ENCODE measurements at regions not wholly inside any gene's neighbourhood (a gene's known extent, or its start where the extent isn't known, plus 50 kb on each side); places are given as distances from the start of the nearest gene placed in this dataset.

- TF ChIP-seq, protein P1, sequence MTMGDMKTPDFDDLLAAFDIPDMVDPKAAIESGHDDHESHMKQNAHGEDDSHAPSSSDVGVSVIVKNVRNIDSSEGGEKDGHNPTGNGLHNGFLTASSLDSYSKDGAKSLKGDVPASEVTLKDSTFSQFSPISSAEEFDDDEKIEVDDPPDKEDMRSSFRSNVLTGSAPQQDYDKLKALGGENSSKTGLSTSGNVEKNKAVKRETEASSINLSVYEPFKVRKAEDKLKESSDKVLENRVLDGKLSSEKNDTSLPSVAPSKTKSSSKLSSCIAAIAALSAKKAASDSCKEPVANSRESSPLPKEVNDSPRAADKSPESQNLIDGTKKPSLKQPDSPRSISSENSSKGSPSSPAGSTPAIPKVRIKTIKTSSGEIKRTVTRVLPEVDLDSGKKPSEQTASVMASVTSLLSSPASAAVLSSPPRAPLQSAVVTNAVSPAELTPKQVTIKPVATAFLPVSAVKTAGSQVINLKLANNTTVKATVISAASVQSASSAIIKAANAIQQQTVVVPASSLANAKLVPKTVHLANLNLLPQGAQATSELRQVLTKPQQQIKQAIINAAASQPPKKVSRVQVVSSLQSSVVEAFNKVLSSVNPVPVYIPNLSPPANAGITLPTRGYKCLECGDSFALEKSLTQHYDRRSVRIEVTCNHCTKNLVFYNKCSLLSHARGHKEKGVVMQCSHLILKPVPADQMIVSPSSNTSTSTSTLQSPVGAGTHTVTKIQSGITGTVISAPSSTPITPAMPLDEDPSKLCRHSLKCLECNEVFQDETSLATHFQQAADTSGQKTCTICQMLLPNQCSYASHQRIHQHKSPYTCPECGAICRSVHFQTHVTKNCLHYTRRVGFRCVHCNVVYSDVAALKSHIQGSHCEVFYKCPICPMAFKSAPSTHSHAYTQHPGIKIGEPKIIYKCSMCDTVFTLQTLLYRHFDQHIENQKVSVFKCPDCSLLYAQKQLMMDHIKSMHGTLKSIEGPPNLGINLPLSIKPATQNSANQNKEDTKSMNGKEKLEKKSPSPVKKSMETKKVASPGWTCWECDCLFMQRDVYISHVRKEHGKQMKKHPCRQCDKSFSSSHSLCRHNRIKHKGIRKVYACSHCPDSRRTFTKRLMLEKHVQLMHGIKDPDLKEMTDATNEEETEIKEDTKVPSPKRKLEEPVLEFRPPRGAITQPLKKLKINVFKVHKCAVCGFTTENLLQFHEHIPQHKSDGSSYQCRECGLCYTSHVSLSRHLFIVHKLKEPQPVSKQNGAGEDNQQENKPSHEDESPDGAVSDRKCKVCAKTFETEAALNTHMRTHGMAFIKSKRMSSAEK (CRISPR knock-in tag; IDR thresholded peaks at IDR 0.05; ENCODE audit: borderline replicate concordance) = no peak
- TF ChIP-seq CREB1 (CRISPR knock-in tag; IDR thresholded peaks at IDR 0.05) = no peak
- TF ChIP-seq OVOL2 (CRISPR knock-in tag; IDR thresholded peaks at IDR 0.05; ENCODE audit: borderline replicate concordance) = no peak
- no peak for TF ChIP-seq ATF3 (CRISPR knock-in tag; conservative IDR thresholded peaks at IDR 0.05)
- TF ChIP-seq, protein P2, sequence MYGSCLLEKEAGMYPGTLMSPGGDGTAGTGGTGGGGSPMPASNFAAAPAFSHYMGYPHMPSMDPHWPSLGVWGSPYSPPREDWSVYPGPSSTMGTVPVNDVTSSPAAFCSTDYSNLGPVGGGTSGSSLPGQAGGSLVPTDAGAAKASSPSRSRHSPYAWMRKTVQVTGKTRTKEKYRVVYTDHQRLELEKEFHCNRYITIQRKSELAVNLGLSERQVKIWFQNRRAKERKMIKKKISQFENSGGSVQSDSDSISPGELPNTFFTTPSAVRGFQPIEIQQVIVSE (CRISPR knock-in tag; IDR thresholded peaks at IDR 0.05; ENCODE audit: borderline replicate concordance) = no peak
- no peak for TF ChIP-seq PRDM15 (CRISPR knock-in tag; IDR thresholded peaks at IDR 0.05)
- TF ChIP-seq ZNF219 (CRISPR knock-in tag; IDR thresholded peaks at IDR 0.05; ENCODE audit: borderline replicate concordance) = no peak
- TF ChIP-seq, protein P3, sequence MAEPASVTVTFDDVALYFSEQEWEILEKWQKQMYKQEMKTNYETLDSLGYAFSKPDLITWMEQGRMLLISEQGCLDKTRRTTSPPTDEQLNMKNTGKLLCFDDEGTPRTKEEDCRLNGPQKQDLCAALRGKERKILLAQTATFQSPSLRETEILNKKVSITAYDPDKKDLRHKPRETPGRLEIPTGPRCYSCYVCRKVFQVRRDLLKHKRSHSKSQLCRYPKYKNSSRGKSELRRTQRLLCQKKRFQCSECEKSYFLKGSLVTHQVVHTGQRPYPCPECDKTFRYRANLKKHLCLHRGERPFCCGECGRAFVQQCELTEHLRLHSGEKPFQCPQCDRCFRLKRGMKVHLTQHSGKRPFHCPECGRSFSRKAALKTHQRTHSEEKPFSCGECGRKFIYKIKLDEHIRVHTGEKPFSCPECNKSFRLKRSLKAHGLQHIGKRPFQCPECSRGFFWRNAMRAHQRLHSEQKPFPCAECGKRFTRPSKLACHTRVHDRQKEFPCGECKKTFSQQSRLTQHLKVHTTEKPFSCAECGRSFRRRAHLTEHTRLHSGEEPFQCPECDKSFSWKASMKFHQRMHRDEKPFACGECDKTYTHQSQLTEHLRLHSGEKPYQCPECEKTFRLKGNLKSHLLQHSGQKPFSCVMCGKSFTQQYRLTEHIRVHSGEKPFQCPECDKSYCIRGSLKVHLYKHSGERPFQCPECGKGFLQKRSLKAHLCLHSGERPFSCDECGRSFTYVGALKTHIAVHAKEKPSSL (CRISPR knock-in tag; conservative IDR thresholded peaks at IDR 0.05) = no peak
Measured at GRCh38 chr12:126108247-126108646, 1043.0 kb downstream of the AACS start (continued).

DNA sequence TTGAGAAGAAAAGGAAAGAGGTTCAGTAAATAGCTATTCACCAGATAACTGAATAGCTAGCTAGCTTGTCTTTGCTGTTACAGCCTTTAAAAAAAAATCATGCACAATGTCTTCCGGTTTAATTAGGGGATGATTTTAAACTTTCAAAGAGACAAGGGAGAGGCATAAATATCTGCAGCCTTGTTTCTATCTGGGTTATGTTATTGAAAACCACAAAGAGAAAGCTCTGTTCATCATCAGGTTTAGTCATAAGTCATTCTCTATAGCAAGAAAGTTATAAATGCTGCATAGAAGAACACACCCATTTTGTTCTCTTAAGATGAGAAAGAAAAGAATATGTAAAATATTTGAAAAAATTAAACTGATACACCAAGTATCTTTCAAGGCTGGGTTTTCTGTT lies 1046.9 kb downstream of the AACS start:
- peaks cover 77% of the 10 kb centered on the region for H3K36me3 Mint-ChIP-seq
- no peak for TF ChIP-seq PRRX2 (CRISPR knock-in tag; IDR thresholded peaks at IDR 0.05)
- no peak for TF ChIP-seq ZNF232 (CRISPR knock-in tag; IDR thresholded peaks at IDR 0.05)
- no peak for TF ChIP-seq GTF2I (CRISPR knock-in tag; conservative IDR thresholded peaks at IDR 0.05)
- TF ChIP-seq ZNF671 (CRISPR knock-in tag; IDR thresholded peaks at IDR 0.05) = no peak
- TF ChIP-seq, protein P4, sequence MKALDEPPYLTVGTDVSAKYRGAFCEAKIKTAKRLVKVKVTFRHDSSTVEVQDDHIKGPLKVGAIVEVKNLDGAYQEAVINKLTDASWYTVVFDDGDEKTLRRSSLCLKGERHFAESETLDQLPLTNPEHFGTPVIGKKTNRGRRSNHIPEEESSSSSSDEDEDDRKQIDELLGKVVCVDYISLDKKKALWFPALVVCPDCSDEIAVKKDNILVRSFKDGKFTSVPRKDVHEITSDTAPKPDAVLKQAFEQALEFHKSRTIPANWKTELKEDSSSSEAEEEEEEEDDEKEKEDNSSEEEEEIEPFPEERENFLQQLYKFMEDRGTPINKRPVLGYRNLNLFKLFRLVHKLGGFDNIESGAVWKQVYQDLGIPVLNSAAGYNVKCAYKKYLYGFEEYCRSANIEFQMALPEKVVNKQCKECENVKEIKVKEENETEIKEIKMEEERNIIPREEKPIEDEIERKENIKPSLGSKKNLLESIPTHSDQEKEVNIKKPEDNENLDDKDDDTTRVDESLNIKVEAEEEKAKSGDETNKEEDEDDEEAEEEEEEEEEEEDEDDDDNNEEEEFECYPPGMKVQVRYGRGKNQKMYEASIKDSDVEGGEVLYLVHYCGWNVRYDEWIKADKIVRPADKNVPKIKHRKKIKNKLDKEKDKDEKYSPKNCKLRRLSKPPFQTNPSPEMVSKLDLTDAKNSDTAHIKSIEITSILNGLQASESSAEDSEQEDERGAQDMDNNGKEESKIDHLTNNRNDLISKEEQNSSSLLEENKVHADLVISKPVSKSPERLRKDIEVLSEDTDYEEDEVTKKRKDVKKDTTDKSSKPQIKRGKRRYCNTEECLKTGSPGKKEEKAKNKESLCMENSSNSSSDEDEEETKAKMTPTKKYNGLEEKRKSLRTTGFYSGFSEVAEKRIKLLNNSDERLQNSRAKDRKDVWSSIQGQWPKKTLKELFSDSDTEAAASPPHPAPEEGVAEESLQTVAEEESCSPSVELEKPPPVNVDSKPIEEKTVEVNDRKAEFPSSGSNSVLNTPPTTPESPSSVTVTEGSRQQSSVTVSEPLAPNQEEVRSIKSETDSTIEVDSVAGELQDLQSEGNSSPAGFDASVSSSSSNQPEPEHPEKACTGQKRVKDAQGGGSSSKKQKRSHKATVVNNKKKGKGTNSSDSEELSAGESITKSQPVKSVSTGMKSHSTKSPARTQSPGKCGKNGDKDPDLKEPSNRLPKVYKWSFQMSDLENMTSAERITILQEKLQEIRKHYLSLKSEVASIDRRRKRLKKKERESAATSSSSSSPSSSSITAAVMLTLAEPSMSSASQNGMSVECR (CRISPR knock-in tag; IDR thresholded peaks at IDR 0.05; ENCODE audit: borderline replicate concordance) = no peak
- no peak for TF ChIP-seq FOXJ3 (CRISPR knock-in tag; IDR thresholded peaks at IDR 0.05; ENCODE audit: borderline replicate concordance)
- TF ChIP-seq ZBTB21 (CRISPR knock-in tag; IDR thresholded peaks at IDR 0.05; ENCODE audit: borderline replicate concordance) = no peak
- TF ChIP-seq, protein P5, sequence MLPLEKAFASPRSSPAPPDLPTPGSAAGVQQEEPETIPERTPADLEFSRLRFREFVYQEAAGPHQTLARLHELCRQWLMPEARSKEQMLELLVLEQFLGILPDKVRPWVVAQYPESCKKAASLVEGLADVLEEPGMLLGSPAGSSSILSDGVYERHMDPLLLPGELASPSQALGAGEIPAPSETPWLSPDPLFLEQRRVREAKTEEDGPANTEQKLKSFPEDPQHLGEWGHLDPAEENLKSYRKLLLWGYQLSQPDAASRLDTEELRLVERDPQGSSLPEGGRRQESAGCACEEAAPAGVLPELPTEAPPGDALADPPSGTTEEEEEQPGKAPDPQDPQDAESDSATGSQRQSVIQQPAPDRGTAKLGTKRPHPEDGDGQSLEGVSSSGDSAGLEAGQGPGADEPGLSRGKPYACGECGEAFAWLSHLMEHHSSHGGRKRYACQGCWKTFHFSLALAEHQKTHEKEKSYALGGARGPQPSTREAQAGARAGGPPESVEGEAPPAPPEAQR (CRISPR knock-in tag; IDR thresholded peaks at IDR 0.05) = no peak
- TF ChIP-seq ZNF219 (CRISPR knock-in tag; IDR thresholded peaks at IDR 0.05; ENCODE audit: borderline replicate concordance) = no peak
- TF ChIP-seq FOXK1 (CRISPR knock-in tag; IDR thresholded peaks at IDR 0.05) = no peak
- TF ChIP-seq TP53 (CRISPR knock-in tag; IDR thresholded peaks at IDR 0.05) = no peak
- POLR2A ChIA-PET = no interaction called here
- no peaks in the 10 kb centered on the region for H3K4me1 Mint-ChIP-seq
- CTCF ChIA-PET = no interaction called here
- DNase-seq (ENCODE audit: low spot score) = no peak
- ATAC-seq = no peak
- no peak overlapping the region for H3K27ac Mint-ChIP-seq
- peaks cover 95% of the 10 kb centered on the region for H3K9me3 Mint-ChIP-seq
- H3K27me3 Mint-ChIP-seq (ENCODE audit: low read depth) = peaks cover 6% of the 10 kb centered on the region
- H3K4me3 Mint-ChIP-seq = no peak overlapping the region
